ENCODE measurements at regions not wholly inside any gene's neighbourhood (a gene's known extent, or its start where the extent isn't known, plus 50 kb on each side); places are given as distances from the start of the nearest gene placed in this dataset.
"Not testable (repeated sequence)": the region's sequence is repeated elsewhere in the genome, so short reads cannot be mapped to it uniquely, and the experiment has no call there.

- DNase-seq, result no peak
- no peaks in the 10 kb centered on the region for H3K36me3 ChIP-seq
- no peaks in the 10 kb centered on the region for H3K27me3 ChIP-seq
These were observed 51.1 kb downstream of the DOP1B start for GRCh38 chr21:36207577-36208320.

GRCh38 chr21:36208326-36209013 is 51.8 kb downstream of the DOP1B start:
- Histone ChIP-seq H3K36me3 (no peaks in the 10 kb centered on the region), H3K27me3 (no peaks in the 10 kb centered on the region), H3K4me3 (no peak overlapping the region), H3K9me3 (no peaks in the 10 kb centered on the region)
- no peak for DNase-seq

More at GRCh38 chr21:36207577-36208320, 51.1 kb downstream of the DOP1B start:
- Histone ChIP-seq H3K4me3 (no peak overlapping the region), H3K9me3 (no peaks in the 10 kb centered on the region)

GRCh38 chr21:36209626-36210171 is 53.1 kb downstream of the DOP1B start:
- Histone ChIP-seq H3K36me3 (no peaks in the 10 kb centered on the region; the same call in 1 of the 2 replicates), H3K27me3 (no peaks in the 10 kb centered on the region), H3K9me3 (no peaks in the 10 kb centered on the region), H3K4me3 (no peak overlapping the region)
- DNase-seq, result peak; percentile 18

DNA sequence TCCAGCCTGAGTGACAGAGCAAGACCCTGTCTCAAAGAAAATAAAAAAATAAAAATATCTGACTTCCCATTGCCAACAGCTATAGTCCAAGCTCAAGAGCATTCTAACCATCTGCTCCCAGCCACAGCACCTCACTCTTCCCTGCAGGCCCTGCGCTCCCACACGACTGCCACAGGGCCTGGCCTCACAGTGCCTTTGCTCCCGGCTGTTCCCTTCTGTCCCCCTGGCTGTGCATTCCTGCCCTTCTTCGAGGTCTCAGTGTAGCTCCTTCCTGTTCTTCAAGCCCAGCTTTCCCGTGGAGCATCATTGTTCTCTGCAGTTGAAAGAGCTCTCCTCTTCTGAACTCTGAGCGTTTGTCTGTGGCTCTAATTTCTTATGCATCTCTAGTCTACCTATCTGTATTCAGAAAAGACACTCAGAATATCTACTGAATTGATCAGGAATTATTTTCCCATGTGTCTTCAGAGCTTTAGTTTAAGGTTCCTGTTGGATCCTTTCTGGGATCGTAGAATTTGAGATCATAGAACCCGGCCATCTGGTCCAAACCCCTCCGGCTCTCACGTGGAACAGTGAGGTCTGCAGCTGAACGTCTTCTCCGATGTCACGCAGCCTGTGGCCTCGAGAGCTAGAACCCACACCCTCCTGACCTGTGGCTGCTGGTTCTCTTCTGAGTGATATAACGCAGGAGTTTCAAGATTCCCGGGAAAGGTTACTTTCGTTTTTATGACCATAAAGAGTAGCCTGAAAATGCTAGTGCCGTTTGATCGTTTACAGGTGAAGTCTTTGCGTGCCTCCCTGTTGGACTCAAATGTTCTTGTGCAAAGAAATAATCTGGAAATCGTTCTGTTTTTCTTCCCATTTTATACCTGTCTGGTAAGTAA is 54.4 kb downstream of the DOP1B start:
- no peak for DNase-seq
- Histone ChIP-seq H3K27me3 (no peaks in the 10 kb centered on the region), H3K9me3 (no peaks in the 10 kb centered on the region), H3K4me3 (no peak overlapping the region), H3K36me3 (no peaks in the 10 kb centered on the region; the same call in 1 of the 2 replicates)

GRCh38 chr21:36211660-36212512 is 55.3 kb downstream of the DOP1B start:
- Histone ChIP-seq H3K27me3 (no peaks in the 10 kb centered on the region), H3K4me3 (no peak overlapping the region), H3K9me3 (no peaks in the 10 kb centered on the region), H3K36me3 (no peaks in the 10 kb centered on the region; the same call in 1 of the 2 replicates)
- DNase-seq, result no peak

DNA sequence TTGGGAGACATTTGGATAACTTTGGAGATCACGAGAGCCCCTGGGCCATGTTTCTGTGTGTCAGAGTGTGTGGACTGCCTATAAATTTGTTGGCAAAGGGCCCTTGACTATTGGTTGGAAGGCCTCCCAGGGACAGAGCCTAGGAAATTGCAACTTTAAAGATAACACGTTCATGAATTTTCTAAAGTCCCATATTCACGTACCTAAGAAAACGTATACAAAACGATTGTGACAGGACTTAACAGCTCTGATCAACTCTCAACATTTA is 55.8 kb downstream of the DOP1B start:
- Histone ChIP-seq H3K36me3 (no peaks in the 10 kb centered on the region; the same call in 1 of the 2 replicates), H3K9me3 (no peaks in the 10 kb centered on the region), H3K27me3 (no peaks in the 10 kb centered on the region), H3K4me3 (no peak overlapping the region)
- no peak for DNase-seq

DNA sequence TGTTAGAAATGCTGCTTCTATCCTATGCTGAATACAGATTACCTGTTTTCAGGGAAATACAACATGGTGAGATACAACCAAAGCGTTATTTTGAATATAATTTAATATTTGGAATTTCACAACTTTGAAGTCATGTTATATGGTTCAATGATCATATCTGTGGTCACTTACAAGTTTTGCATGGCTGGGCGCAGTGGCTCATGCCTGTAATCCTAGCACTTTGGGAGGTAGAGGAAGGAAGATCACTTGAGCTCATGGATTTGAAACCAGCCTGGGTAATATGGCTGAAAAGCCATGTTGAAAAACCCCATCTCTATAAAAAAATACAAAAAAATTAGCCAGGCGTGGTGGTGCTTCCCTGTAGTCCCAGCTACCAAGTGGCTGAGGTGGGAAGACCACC is 57.9 kb downstream of the DOP1B start:
- DNase-seq, result no peak
- H3K4me3 ChIP-seq, result no peak overlapping the region
- no peaks in the 10 kb centered on the region for H3K9me3 ChIP-seq
- H3K36me3 ChIP-seq, result no peaks in the 10 kb centered on the region; the same call in 1 of the 2 replicates
- no peaks in the 10 kb centered on the region for H3K27me3 ChIP-seq

- Histone ChIP-seq H3K36me3 (no peaks in the 10 kb centered on the region; the same call in 1 of the 2 replicates), H3K27me3 (no peaks in the 10 kb centered on the region), H3K4me3 (no peak overlapping the region), H3K9me3 (no peaks in the 10 kb centered on the region)
- DNase-seq, result no peak
These were observed 61.1 kb downstream of the DOP1B start for GRCh38 chr21:36217743-36218142.

DNA sequence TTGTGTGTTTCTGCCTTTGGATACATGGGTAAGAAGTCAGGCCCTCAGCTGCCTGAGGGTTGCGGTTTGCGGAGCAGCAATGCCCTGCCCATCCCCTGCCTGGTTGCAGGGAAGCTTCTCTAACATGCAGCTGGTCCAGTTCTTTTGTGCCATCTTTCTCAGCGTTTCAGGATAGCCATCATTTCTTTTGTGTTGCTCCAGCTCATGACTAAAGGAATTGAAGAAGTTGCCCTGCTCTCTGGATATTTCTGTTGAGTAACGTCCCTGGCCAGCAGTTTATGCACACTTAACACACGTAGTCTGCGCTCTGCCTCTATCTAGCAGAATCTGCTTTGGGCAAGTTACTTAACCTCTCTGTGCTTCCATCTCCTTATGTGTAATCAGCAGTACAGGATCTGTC is 62.1 kb downstream of the DOP1B start:
- no peak for DNase-seq
- Histone ChIP-seq H3K9me3 (no peaks in the 10 kb centered on the region), H3K27me3 (no peaks in the 10 kb centered on the region), H3K4me3 (no peak overlapping the region), H3K36me3 (no peaks in the 10 kb centered on the region; the same call in 1 of the 2 replicates)

DNA sequence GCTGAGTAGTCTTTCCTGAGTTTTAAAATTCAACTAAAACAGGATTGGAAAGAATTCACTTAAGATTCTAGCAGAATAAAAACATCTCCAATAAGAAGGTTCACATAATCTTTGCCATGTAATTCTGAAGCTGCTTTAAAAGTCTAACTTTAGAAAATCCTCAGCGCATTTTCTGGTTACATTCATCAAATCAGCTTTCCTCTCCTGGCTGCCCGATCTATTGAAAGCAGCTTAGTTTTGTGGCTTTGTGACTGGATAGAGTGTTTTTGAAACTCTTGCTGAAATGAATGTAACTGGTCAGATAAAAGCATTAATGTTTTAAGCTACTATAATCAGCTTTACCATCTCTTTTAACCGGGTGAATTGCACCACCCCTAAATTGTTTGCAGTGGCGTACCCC is 66.8 kb downstream of the DOP1B start:
- no peak for DNase-seq
- no peaks in the 10 kb centered on the region for H3K9me3 ChIP-seq

DNA sequence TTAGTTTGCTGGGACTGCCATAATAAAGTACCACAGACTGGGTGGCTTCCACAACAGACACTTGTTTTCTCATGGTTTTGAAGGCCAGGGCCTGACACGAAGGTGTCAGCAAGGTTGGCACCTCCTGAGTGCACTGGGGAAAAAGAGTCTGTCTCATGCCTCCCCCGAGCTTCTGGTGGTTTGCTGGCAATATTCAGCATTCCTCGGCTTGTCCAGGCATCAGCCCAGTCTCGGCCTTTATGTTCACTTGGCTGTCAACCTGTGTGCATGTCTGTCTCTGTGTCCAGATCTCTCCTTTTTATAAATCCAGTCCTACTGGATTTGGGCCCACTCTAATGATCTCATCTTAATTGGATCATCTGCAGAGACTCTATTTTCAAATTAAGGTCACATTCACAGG is 72.6 kb downstream of the DOP1B start:
- H3K27me3 ChIP-seq, result no peaks in the 10 kb centered on the region
- no peak overlapping the region for H3K4me3 ChIP-seq
- no peaks in the 10 kb centered on the region for H3K9me3 ChIP-seq
- peak; percentile 10 for DNase-seq
- no peaks in the 10 kb centered on the region; the same call in 1 of the 2 replicates for H3K36me3 ChIP-seq

More for the DNA sequence above, 66.8 kb downstream of the DOP1B start:
- Histone ChIP-seq H3K4me3 (no peak overlapping the region), H3K36me3 (no peaks in the 10 kb centered on the region), H3K27me3 (no peaks in the 10 kb centered on the region)

GRCh38 chr21:36231444-36231843 is 74.8 kb downstream of the DOP1B start:
- DNase-seq, H3K4me3 ChIP-seq, H3K36me3 ChIP-seq, H3K27me3 ChIP-seq, H3K9me3 ChIP-seq: not testable (repeated sequence)

- Histone ChIP-seq H3K4me3 (no peak overlapping the region), H3K9me3 (no peaks in the 10 kb centered on the region), H3K36me3 (no peaks in the 10 kb centered on the region; the same call in 1 of the 2 replicates), H3K27me3 (no peaks in the 10 kb centered on the region)
- no peak for DNase-seq
These were observed 76.0 kb downstream of the DOP1B start for GRCh38 chr21:36232641-36233040.

DNA sequence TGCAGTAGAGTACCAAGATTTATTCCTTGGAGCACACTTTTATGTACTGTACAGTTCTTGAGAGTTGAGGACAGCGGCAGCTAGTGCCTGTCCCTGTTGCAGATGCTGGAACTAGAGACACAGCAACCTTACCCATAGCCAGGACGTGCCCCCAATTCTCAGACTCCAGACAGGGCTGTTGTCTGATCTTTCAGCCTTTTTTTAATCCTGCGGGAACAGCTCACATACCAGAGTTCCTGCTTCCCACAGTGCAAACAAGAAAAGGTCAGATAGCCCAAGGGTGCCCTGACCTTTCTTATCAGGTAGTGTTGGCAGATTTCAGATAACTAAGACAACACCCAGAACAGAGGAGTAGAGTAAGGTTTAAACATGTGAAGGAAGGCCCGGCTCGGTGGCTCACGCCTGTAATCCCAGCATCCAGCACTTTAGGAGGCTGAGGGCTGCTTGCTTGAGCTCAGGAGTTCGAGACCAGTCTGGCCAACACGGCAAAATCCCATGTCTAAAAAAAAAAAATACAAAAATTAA is 78.5 kb downstream of the DOP1B start:
- no peak for DNase-seq
- Histone ChIP-seq H3K27me3 (no peaks in the 10 kb centered on the region), H3K4me3 (no peak overlapping the region), H3K36me3 (no peaks in the 10 kb centered on the region; the same call in 1 of the 2 replicates), H3K9me3 (no peaks in the 10 kb centered on the region)

DNA sequence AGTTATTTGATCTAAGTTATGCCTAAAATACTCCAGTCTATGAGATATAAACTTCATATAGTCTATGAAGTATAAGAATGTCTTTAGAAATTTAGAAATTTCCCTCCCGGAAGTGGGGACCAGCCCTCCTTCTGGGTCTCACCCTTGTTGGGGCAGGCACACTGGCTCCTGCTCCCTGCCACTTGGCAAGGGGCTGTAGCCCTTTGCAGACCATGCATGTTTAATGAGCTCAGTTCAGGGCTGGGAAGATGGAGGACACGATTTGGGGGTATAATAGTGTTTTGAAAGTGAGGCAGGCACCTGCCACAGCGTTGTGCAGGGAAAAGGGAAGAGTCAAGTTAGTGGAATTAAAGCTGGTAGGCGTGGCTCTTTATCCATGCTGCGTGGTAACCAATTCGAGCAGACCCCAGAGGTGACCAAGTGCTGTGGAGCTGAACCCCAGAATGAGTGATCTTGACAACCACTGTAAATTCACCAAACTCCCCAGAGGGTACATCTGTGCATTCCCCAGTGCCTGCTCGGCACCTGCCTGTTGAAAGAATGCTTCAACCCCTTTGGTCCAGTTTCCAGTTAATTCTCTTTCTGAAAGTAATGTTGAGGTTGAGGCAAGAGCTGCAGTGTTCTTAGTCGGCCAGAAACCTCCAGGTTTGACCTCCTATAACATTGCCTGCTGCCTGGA is 79.6 kb downstream of the DOP1B start:
- Histone ChIP-seq H3K9me3 (no peaks in the 10 kb centered on the region), H3K4me3 (no peak overlapping the region)
- DNase-seq, result no peak

More for the DNA sequence above, 79.6 kb downstream of the DOP1B start:
- Histone ChIP-seq H3K27me3 (no peaks in the 10 kb centered on the region), H3K36me3 (no peaks in the 10 kb centered on the region; the same call in 1 of the 2 replicates)
